ENCODE measurements at regions not wholly inside any gene's neighbourhood (a gene's known extent, or its start where the extent isn't known, plus 50 kb on each side); places are given as distances from the start of the nearest gene placed in this dataset.

- Histone ChIP-seq H3K36me3 (no peaks in the 10 kb centered on the region), H3K27ac (no peak overlapping the region), H3K27me3 (no peaks in the 10 kb centered on the region), H3K9me3 (no peaks in the 10 kb centered on the region), H3K4me3 (no peak overlapping the region), H3K4me1 (no peaks in the 10 kb centered on the region)
- TF ChIP-seq, protein P1, sequence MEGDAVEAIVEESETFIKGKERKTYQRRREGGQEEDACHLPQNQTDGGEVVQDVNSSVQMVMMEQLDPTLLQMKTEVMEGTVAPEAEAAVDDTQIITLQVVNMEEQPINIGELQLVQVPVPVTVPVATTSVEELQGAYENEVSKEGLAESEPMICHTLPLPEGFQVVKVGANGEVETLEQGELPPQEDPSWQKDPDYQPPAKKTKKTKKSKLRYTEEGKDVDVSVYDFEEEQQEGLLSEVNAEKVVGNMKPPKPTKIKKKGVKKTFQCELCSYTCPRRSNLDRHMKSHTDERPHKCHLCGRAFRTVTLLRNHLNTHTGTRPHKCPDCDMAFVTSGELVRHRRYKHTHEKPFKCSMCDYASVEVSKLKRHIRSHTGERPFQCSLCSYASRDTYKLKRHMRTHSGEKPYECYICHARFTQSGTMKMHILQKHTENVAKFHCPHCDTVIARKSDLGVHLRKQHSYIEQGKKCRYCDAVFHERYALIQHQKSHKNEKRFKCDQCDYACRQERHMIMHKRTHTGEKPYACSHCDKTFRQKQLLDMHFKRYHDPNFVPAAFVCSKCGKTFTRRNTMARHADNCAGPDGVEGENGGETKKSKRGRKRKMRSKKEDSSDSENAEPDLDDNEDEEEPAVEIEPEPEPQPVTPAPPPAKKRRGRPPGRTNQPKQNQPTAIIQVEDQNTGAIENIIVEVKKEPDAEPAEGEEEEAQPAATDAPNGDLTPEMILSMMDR (IDR thresholded peaks at IDR 0.05): no peak
- TF ChIP-seq POLR2A (IDR thresholded peaks at IDR 0.05): no peak
- DNase-seq (no peak), ATAC-seq (no peak)
- 54% methylated on average over 6 of the region's 6 CpGs for WGBS (ENCODE audit: insufficient coverage, low coverage, low lambda C conversion rate, missing lambda C conversion rate)
- intact Hi-C loops (cut with DNase I): no loop called here
These were observed 168.7 kb upstream of the CTBP2 start for GRCh38 chr10:125329056-125329455.

GRCh38 chr10:125325326-125325725 is 165.0 kb upstream of the CTBP2 start:
- no peak overlapping the region for H3K4me3 ChIP-seq
- 51% methylated on average over 3 of the region's 3 CpGs for WGBS (ENCODE audit: insufficient coverage, low coverage, low lambda C conversion rate, missing lambda C conversion rate)
- TF ChIP-seq POLR2A (IDR thresholded peaks at IDR 0.05): no peak
- TF ChIP-seq, protein P1 (IDR thresholded peaks at IDR 0.05): no peak
- H3K36me3 ChIP-seq: no peaks in the 10 kb centered on the region
- no peaks in the 10 kb centered on the region for H3K27me3 ChIP-seq
- H3K4me1 ChIP-seq: no peaks in the 10 kb centered on the region
- no peak for ATAC-seq
- DNase-seq: no peak
- no peak overlapping the region for H3K27ac ChIP-seq
- no peaks in the 10 kb centered on the region for H3K9me3 ChIP-seq
- intact Hi-C loops (cut with DNase I): no loop called here

- no peak for ATAC-seq
- Histone ChIP-seq H3K27me3 (no peaks in the 10 kb centered on the region), H3K36me3 (no peaks in the 10 kb centered on the region), H3K9me3 (no peaks in the 10 kb centered on the region), H3K4me1 (no peaks in the 10 kb centered on the region), H3K4me3 (no peak overlapping the region), H3K27ac (no peak overlapping the region)
- no peak for TF ChIP-seq POLR2A (IDR thresholded peaks at IDR 0.05)
- TF ChIP-seq, protein P1 (IDR thresholded peaks at IDR 0.05): no peak
- intact Hi-C loops (cut with DNase I): no loop called here
- DNase-seq: no peak
- WGBS (ENCODE audit: insufficient coverage, low coverage, low lambda C conversion rate, missing lambda C conversion rate): 46% methylated on average over 3 of the region's 3 CpGs
These were observed 156.1 kb upstream of the CTBP2 start for GRCh38 chr10:125316436-125316835.

DNA sequence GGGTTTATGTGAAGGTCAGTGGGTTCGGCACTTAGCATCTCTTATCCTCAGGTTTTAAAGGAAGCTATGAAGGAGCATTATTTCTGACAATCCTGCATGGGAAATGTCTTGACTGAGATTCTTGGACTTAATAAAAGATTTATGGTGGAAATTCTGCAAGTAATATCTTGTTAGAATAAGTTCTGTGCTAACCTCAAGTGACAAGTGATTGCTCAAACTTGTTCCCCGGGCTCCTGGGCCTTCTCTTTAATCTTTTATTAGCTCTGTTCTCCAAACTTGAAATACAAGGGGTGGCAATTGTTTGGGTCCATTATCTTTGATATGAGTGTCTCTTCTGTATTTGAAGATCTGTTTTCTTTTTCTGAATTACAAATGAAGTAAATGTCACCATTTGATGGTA is 140.6 kb upstream of the CTBP2 start:
- no peaks in the 10 kb centered on the region for H3K4me1 ChIP-seq
- ATAC-seq (no peak), DNase-seq (no peak)
- TF ChIP-seq, protein P1 (IDR thresholded peaks at IDR 0.05): no peak
- no peak for TF ChIP-seq POLR2A (IDR thresholded peaks at IDR 0.05)
- no peaks in the 10 kb centered on the region for H3K36me3 ChIP-seq
- H3K4me3 ChIP-seq: no peak overlapping the region
- intact Hi-C loops (cut with DNase I): no loop called here
- H3K9me3 ChIP-seq: no peaks in the 10 kb centered on the region
- H3K27ac ChIP-seq: no peak overlapping the region
- no peaks in the 10 kb centered on the region for H3K27me3 ChIP-seq
- WGBS (ENCODE audit: insufficient coverage, low coverage, low lambda C conversion rate, missing lambda C conversion rate): 31% methylated on average over 2 of the region's 2 CpGs

DNA sequence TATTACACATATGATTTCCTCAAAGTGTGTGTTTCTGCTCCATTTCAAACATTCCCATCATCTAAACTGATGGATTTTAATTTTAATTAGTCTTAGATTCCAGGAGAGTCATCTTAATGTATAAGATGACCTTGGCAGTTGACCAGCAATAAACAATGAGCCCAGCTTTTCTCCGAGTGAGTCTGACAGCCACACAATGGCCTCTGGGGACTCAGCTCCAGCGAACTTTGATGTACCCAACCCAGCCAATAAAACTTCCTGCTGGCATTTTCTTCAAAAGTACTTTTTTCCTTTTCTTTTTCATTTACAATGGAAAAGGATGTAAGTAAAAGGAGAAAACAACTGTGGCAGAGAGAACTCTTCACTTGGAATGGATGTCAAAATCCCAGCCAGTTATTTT is 139.1 kb upstream of the CTBP2 start:
- intact Hi-C loops (cut with DNase I): no loop called here
- 24% methylated on average over 2 of the region's 2 CpGs for WGBS (ENCODE audit: insufficient coverage, low coverage, low lambda C conversion rate, missing lambda C conversion rate)
- DNase-seq: no peak
- TF ChIP-seq, protein P1 (IDR thresholded peaks at IDR 0.05): no peak
- no peak for TF ChIP-seq POLR2A (IDR thresholded peaks at IDR 0.05)
- Histone ChIP-seq H3K36me3 (no peaks in the 10 kb centered on the region), H3K27ac (no peak overlapping the region), H3K4me3 (no peak overlapping the region), H3K9me3 (no peaks in the 10 kb centered on the region), H3K27me3 (no peaks in the 10 kb centered on the region), H3K4me1 (no peaks in the 10 kb centered on the region)
- ATAC-seq: no peak

All from right lobe of liver (tissue), 6 donors.